Epithelial cell of proximal tubule (primary cell): ENCODE measurements at regions not wholly inside any gene's neighbourhood (a gene's known extent, or its start where the extent isn't known, plus 50 kb on each side); places are given as distances from the start of the nearest gene placed in this dataset.

Experiments used
- DNase-seq: peaks from one replicate; pipeline ENCODE4 v3.0.0-alpha.2; 2011; ENCODE audit warnings: low read depth
- H3K4me3 ChIP-seq: 2 replicates; pipeline ENCODE4 v1.5.1; 2011; ENCODE audit warnings: low read depth, mild to moderate bottlenecking, low read length
- CTCF ChIP-seq: conservative IDR thresholded peaks from 2 replicates; pipeline ENCODE4 v1.5.1; 2012; ENCODE audit warnings: low read depth, mild to moderate bottlenecking, low read length

- TF ChIP-seq CTCF, result no peak
- no peak overlapping the region for H3K4me3 ChIP-seq
Observed at GRCh38 chr17:68801335-68802247, 153.6 kb downstream of the ABCA8 start.

GRCh38 chr17:68800751-68801150 lies 154.4 kb downstream of the ABCA8 start:
- no peak overlapping the region for H3K4me3 ChIP-seq
- no peak for TF ChIP-seq CTCF
- DNase-seq, result no peak

More at GRCh38 chr17:68801335-68802247, 153.6 kb downstream of the ABCA8 start:
- no peak for DNase-seq

GRCh38 chr17:68794636-68795434 lies 160.4 kb downstream of the ABCA8 start:
- DNase-seq, result no peak
- peak; percentile 48 for TF ChIP-seq CTCF
- no peak overlapping the region for H3K4me3 ChIP-seq

- TF ChIP-seq CTCF, result no peak
- no peak overlapping the region for H3K4me3 ChIP-seq
- no peak for DNase-seq
Observed at GRCh38 chr17:68792873-68793272, 162.3 kb downstream of the ABCA8 start.

GRCh38 chr17:68792042-68792685 lies 163.0 kb downstream of the ABCA8 start:
- H3K4me3 ChIP-seq, result no peak overlapping the region
- no peak for TF ChIP-seq CTCF
- DNase-seq, result no peak

- TF ChIP-seq CTCF, result no peak
- no peak overlapping the region for H3K4me3 ChIP-seq
- DNase-seq, result no peak
Observed at GRCh38 chr17:68790931-68791330, 164.3 kb downstream of the ABCA8 start.
